ENCODE measurements at regions not wholly inside any gene's neighbourhood (a gene's known extent, or its start where the extent isn't known, plus 50 kb on each side); places are given as distances from the start of the nearest gene placed in this dataset.

GRCh38 chr2:12612671-12613070 is 104.1 kb upstream of the TRIB2 start:
- Histone ChIP-seq H3K36me3 (ENCODE audit: control insufficient read depth in 3 of 3, insufficient read depth in 2 of 3, low read depth in 1 of 3, low read length in 3 of 3) (no peaks in the 10 kb centered on the region), H3K27ac (ENCODE audit: low read depth in 1 of 3, low read length in 2 of 3) (no peak overlapping the region), H3K4me1 (ENCODE audit: control insufficient read depth in 3 of 3, insufficient read depth in 2 of 3, low read depth in 1 of 3, low read length in 2 of 3) (no peaks in the 10 kb centered on the region), H3K4me3 (ENCODE audit: low read depth in 1 of 3, low read length in 3 of 3) (no peak overlapping the region), H3K27me3 (ENCODE audit: control insufficient read depth in 3 of 3, insufficient read depth in 3 of 3, low read length in 3 of 3) (no peaks in the 10 kb centered on the region), H3K9me3 (ENCODE audit: control insufficient read depth in 2 of 2, insufficient read depth in 1 of 2, low read depth in 1 of 2, low read length in 1 of 2) (no peaks in the 10 kb centered on the region)
- FAIRE-seq (peak; percentile 47), DNase-seq (no peak)
- 42 to 56% (median 54%) methylated on average over 2 of the region's 2 CpGs for WGBS, 3 donors

- no peak overlapping the region for H3K27ac ChIP-seq (ENCODE audit: low read depth in 1 of 3, low read length in 2 of 3)
- no peaks in the 10 kb centered on the region for H3K9me3 ChIP-seq (ENCODE audit: control insufficient read depth in 2 of 2, insufficient read depth in 1 of 2, low read depth in 1 of 2, low read length in 1 of 2)
- H3K4me3 ChIP-seq (ENCODE audit: low read depth in 1 of 3, low read length in 3 of 3), result no peak overlapping the region
- no peaks in the 10 kb centered on the region for H3K36me3 ChIP-seq (ENCODE audit: control insufficient read depth in 3 of 3, insufficient read depth in 2 of 3, low read depth in 1 of 3, low read length in 3 of 3)
- DNase-seq (no peak), FAIRE-seq (no peak)
- WGBS, 3 donors, result 62 to 72% (median 67%) methylated on average over 7 of the region's 7 CpGs
- H3K4me1 ChIP-seq (ENCODE audit: control insufficient read depth in 3 of 3, insufficient read depth in 2 of 3, low read depth in 1 of 3, low read length in 2 of 3), result no peaks in the 10 kb centered on the region
- H3K27me3 ChIP-seq (ENCODE audit: control insufficient read depth in 3 of 3, insufficient read depth in 3 of 3, low read length in 3 of 3), result no peaks in the 10 kb centered on the region
Observed at GRCh38 chr2:12613137-12613835, 103.5 kb upstream of the TRIB2 start.

GRCh38 chr2:12615509-12615908 is 101.2 kb upstream of the TRIB2 start:
- no peak overlapping the region for H3K27ac ChIP-seq (ENCODE audit: low read depth in 1 of 3, low read length in 2 of 3)
- no peaks in the 10 kb centered on the region for H3K27me3 ChIP-seq (ENCODE audit: control insufficient read depth in 3 of 3, insufficient read depth in 3 of 3, low read length in 3 of 3)
- no peak overlapping the region for H3K4me3 ChIP-seq (ENCODE audit: low read depth in 1 of 3, low read length in 3 of 3)
- DNase-seq (no peak), FAIRE-seq (no peak)
- H3K9me3 ChIP-seq (ENCODE audit: control insufficient read depth in 2 of 2, insufficient read depth in 1 of 2, low read depth in 1 of 2, low read length in 1 of 2), result no peaks in the 10 kb centered on the region
- H3K36me3 ChIP-seq (ENCODE audit: control insufficient read depth in 3 of 3, insufficient read depth in 2 of 3, low read depth in 1 of 3, low read length in 3 of 3), result no peaks in the 10 kb centered on the region
- no peaks in the 10 kb centered on the region for H3K4me1 ChIP-seq (ENCODE audit: control insufficient read depth in 3 of 3, insufficient read depth in 2 of 3, low read depth in 1 of 3, low read length in 2 of 3)
- 96 to 100% (median 97%) methylated on average over 2 of the region's 2 CpGs for WGBS, 3 donors

GRCh38 chr2:12616456-12617156 is 100.1 kb upstream of the TRIB2 start:
- DNase-seq (no peak), FAIRE-seq (no peak)
- no peaks in the 10 kb centered on the region for H3K27me3 ChIP-seq (ENCODE audit: control insufficient read depth in 3 of 3, insufficient read depth in 3 of 3, low read length in 3 of 3)

GRCh38 chr2:12617366-12617765 is 99.4 kb upstream of the TRIB2 start:
- H3K4me3 ChIP-seq (ENCODE audit: low read depth in 1 of 3, low read length in 3 of 3), result no peak overlapping the region
- WGBS, 3 donors, result 65 to 84% (median 78%) methylated on average over 3 of the region's 3 CpGs
- DNase-seq (no peak), FAIRE-seq (no peak)
- no peaks in the 10 kb centered on the region for H3K27me3 ChIP-seq (ENCODE audit: control insufficient read depth in 3 of 3, insufficient read depth in 3 of 3, low read length in 3 of 3)
- H3K27ac ChIP-seq (ENCODE audit: low read depth in 1 of 3, low read length in 2 of 3), result no peak overlapping the region
- H3K4me1 ChIP-seq (ENCODE audit: control insufficient read depth in 3 of 3, insufficient read depth in 2 of 3, low read depth in 1 of 3, low read length in 2 of 3), result no peaks in the 10 kb centered on the region
- no peaks in the 10 kb centered on the region for H3K36me3 ChIP-seq (ENCODE audit: control insufficient read depth in 3 of 3, insufficient read depth in 2 of 3, low read depth in 1 of 3, low read length in 3 of 3)
- no peaks in the 10 kb centered on the region for H3K9me3 ChIP-seq (ENCODE audit: control insufficient read depth in 2 of 2, insufficient read depth in 1 of 2, low read depth in 1 of 2, low read length in 1 of 2)

More at GRCh38 chr2:12616456-12617156, 100.1 kb upstream of the TRIB2 start:
- 73 to 93% (median 91%) methylated on average over 2 of the region's 2 CpGs for WGBS, 3 donors
- Histone ChIP-seq H3K27ac (ENCODE audit: low read depth in 1 of 3, low read length in 2 of 3) (no peak overlapping the region), H3K4me3 (ENCODE audit: low read depth in 1 of 3, low read length in 3 of 3) (no peak overlapping the region), H3K36me3 (ENCODE audit: control insufficient read depth in 3 of 3, insufficient read depth in 2 of 3, low read depth in 1 of 3, low read length in 3 of 3) (no peaks in the 10 kb centered on the region), H3K4me1 (ENCODE audit: control insufficient read depth in 3 of 3, insufficient read depth in 2 of 3, low read depth in 1 of 3, low read length in 2 of 3) (no peaks in the 10 kb centered on the region), H3K9me3 (ENCODE audit: control insufficient read depth in 2 of 2, insufficient read depth in 1 of 2, low read depth in 1 of 2, low read length in 1 of 2) (no peaks in the 10 kb centered on the region)

GRCh38 chr2:12617853-12618252 is 98.9 kb upstream of the TRIB2 start:
- H3K36me3 ChIP-seq (ENCODE audit: control insufficient read depth in 3 of 3, insufficient read depth in 2 of 3, low read depth in 1 of 3, low read length in 3 of 3), result no peaks in the 10 kb centered on the region
- no peaks in the 10 kb centered on the region for H3K4me1 ChIP-seq (ENCODE audit: control insufficient read depth in 3 of 3, insufficient read depth in 2 of 3, low read depth in 1 of 3, low read length in 2 of 3)
- WGBS, 3 donors, result 83 to 87% (median 85%) methylated on average over 2 of the region's 2 CpGs
- DNase-seq (no peak), FAIRE-seq (no peak)
- no peaks in the 10 kb centered on the region for H3K27me3 ChIP-seq (ENCODE audit: control insufficient read depth in 3 of 3, insufficient read depth in 3 of 3, low read length in 3 of 3)
- no peak overlapping the region for H3K4me3 ChIP-seq (ENCODE audit: low read depth in 1 of 3, low read length in 3 of 3)
- no peak overlapping the region for H3K27ac ChIP-seq (ENCODE audit: low read depth in 1 of 3, low read length in 2 of 3)
- no peaks in the 10 kb centered on the region for H3K9me3 ChIP-seq (ENCODE audit: control insufficient read depth in 2 of 2, insufficient read depth in 1 of 2, low read depth in 1 of 2, low read length in 1 of 2)

GRCh38 chr2:12618576-12618975 is 98.2 kb upstream of the TRIB2 start:
- no peaks in the 10 kb centered on the region for H3K27me3 ChIP-seq (ENCODE audit: control insufficient read depth in 3 of 3, insufficient read depth in 3 of 3, low read length in 3 of 3)
- DNase-seq, result no peak
- H3K36me3 ChIP-seq (ENCODE audit: control insufficient read depth in 3 of 3, insufficient read depth in 2 of 3, low read depth in 1 of 3, low read length in 3 of 3), result no peaks in the 10 kb centered on the region
- no peak overlapping the region for H3K4me3 ChIP-seq (ENCODE audit: low read depth in 1 of 3, low read length in 3 of 3)
- no peak overlapping the region for H3K27ac ChIP-seq (ENCODE audit: low read depth in 1 of 3, low read length in 2 of 3)
- FAIRE-seq, result no peak
- no peaks in the 10 kb centered on the region for H3K9me3 ChIP-seq (ENCODE audit: control insufficient read depth in 2 of 2, insufficient read depth in 1 of 2, low read depth in 1 of 2, low read length in 1 of 2)
- no peaks in the 10 kb centered on the region for H3K4me1 ChIP-seq (ENCODE audit: control insufficient read depth in 3 of 3, insufficient read depth in 2 of 3, low read depth in 1 of 3, low read length in 2 of 3)

GRCh38 chr2:12619975-12620374 is 96.8 kb upstream of the TRIB2 start:
- H3K4me1 ChIP-seq (ENCODE audit: control insufficient read depth in 3 of 3, insufficient read depth in 2 of 3, low read depth in 1 of 3, low read length in 2 of 3), result no peaks in the 10 kb centered on the region
- FAIRE-seq, result no peak
- H3K4me3 ChIP-seq (ENCODE audit: low read depth in 1 of 3, low read length in 3 of 3), result no peak overlapping the region
- no peaks in the 10 kb centered on the region for H3K27me3 ChIP-seq (ENCODE audit: control insufficient read depth in 3 of 3, insufficient read depth in 3 of 3, low read length in 3 of 3)
- DNase-seq, result no peak
- no peaks in the 10 kb centered on the region for H3K36me3 ChIP-seq (ENCODE audit: control insufficient read depth in 3 of 3, insufficient read depth in 2 of 3, low read depth in 1 of 3, low read length in 3 of 3)
- WGBS, 3 donors, result 72 to 97% (median 76%) methylated on average over 3 of the region's 3 CpGs
- H3K27ac ChIP-seq (ENCODE audit: low read depth in 1 of 3, low read length in 2 of 3), result no peak overlapping the region
- no peaks in the 10 kb centered on the region for H3K9me3 ChIP-seq (ENCODE audit: control insufficient read depth in 2 of 2, insufficient read depth in 1 of 2, low read depth in 1 of 2, low read length in 1 of 2)

- no peaks in the 10 kb centered on the region for H3K36me3 ChIP-seq (ENCODE audit: control insufficient read depth in 3 of 3, insufficient read depth in 2 of 3, low read depth in 1 of 3, low read length in 3 of 3)
- no peak for FAIRE-seq
- H3K27ac ChIP-seq (ENCODE audit: low read depth in 1 of 3, low read length in 2 of 3), result no peak overlapping the region
- no peaks in the 10 kb centered on the region for H3K9me3 ChIP-seq (ENCODE audit: control insufficient read depth in 2 of 2, insufficient read depth in 1 of 2, low read depth in 1 of 2, low read length in 1 of 2)
- DNase-seq, result no peak
- no peaks in the 10 kb centered on the region for H3K27me3 ChIP-seq (ENCODE audit: control insufficient read depth in 3 of 3, insufficient read depth in 3 of 3, low read length in 3 of 3)
- 93 to 95% (median 93%) methylated on average over 2 of the region's 2 CpGs for WGBS, 3 donors
- H3K4me3 ChIP-seq (ENCODE audit: low read depth in 1 of 3, low read length in 3 of 3), result no peak overlapping the region
- no peaks in the 10 kb centered on the region for H3K4me1 ChIP-seq (ENCODE audit: control insufficient read depth in 3 of 3, insufficient read depth in 2 of 3, low read depth in 1 of 3, low read length in 2 of 3)
Observed at GRCh38 chr2:12620759-12621158, 96.0 kb upstream of the TRIB2 start.
